SH-SY5Y (cell line): ENCODE measurements at regions not wholly inside any gene's neighbourhood (a gene's known extent, or its start where the extent isn't known, plus 50 kb on each side); places are given as distances from the start of the nearest gene placed in this dataset.

Experiments
- GATA2 ChIP-seq: IDR thresholded peaks from 2 replicates; pipeline ENCODE4 v1.6.1; 2011; ENCODE audit warnings: mild to moderate bottlenecking, low read depth, low read length
- GATA3 ChIP-seq: IDR thresholded peaks from 2 replicates; pipeline ENCODE4 v1.6.1; 2011; ENCODE audit warnings: low read depth, mild to moderate bottlenecking, low read length, moderate library complexity

DNA sequence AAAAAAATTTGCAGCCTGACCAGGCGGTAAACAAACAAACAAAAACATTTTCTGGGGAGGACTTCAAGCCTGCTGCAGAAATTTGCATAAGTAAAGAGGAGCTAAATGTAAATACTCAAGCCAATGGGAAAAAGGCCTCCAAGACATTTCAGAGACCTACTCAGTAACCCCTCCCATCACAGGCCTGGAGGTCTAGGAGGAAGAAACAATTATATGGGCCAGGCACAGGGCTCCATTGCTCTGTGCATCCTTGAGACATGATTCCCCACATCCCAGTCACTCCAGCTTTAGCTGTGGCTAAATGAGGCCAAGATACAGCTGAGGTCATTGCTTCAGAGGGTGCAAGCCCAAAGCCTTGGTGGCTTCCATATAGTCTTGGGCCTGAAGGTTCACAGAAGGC, 793.4 kb downstream of the SLITRK1 start:
- TF ChIP-seq GATA2 (no peak), GATA3 (no peak)
